B cell (primary cell): ENCODE measurements at regions not wholly inside any gene's neighbourhood (a gene's known extent, or its start where the extent isn't known, plus 50 kb on each side); places are given as distances from the start of the nearest gene placed in this dataset.

ENCODE experiments used
- ATAC-seq: fragments of 200-7000 bp; cut with Tn5 transposase; one replicate; pipeline ENCODE4 v1.10.0; 2021; ENCODE audit warnings: low read depth, mild to moderate bottlenecking, moderate number of reproducible peaks, moderate library complexity
- CTCF ChIA-PET: fragments of 350-600 bp; sonication (Branson Sonifier 250); formaldehyde crosslinking; loops from one replicate; lab custom pipeline; 2021; ENCODE audit warnings: antibody characterized with exemption, inconsistent platforms; lab: Charles Lee
- POLR2A ChIA-PET: fragments of 350-600 bp; sonication (Branson Sonifier 250); formaldehyde crosslinking; loops from one replicate; lab custom pipeline; 2021; ENCODE audit warnings: antibody characterized with exemption; lab: Charles Lee
- DNase-seq: peaks from one replicate; pipeline ENCODE4 v3.0.0; 2013
- H2AFZ ChIP-seq: 2 replicates; pipeline ENCODE4 v1.6.1; 2012; ENCODE audit warnings: mild to moderate bottlenecking, low read depth, low read length; ENCODE audit not compliant: insufficient read depth, poor library complexity, severe bottlenecking
- H3K27ac ChIP-seq, 2 donors: 1 replicate in 1 of 2; 2 replicates in 1 of 2; pipeline ENCODE4 v1.5.1; 2012 to 2013; ENCODE audit warnings: low read length in 2 of 2, mild to moderate bottlenecking in 2 of 2, moderate library complexity in 1 of 2
- H3K27me3 ChIP-seq, 4 experiments: fragments of 200-600 bp in 1 of 4; sonication (generic) in 1 of 4; replicated peaks in 1 of 4; 1 replicate in 2 of 4; 2 replicates in 2 of 4; pipeline versions ENCODE4 v1.6.1 to v1.7.0; 2013 to 2016; ENCODE audit warnings: low read length in 3 of 4, mild to moderate bottlenecking in 2 of 4, mixed read lengths in 1 of 4, moderate library complexity in 1 of 4; ENCODE audit not compliant: insufficient read depth in 4 of 4, control insufficient read depth in 3 of 4; ENCODE audit errors: control extremely low read depth in 1 of 4
- H3K36me3 ChIP-seq, 2 experiments: replicated peaks in 1 of 2; 1 replicate in 1 of 2; 2 replicates in 1 of 2; pipeline versions ENCODE4 v1.6.1 to v1.7.1; 2013; ENCODE audit warnings: low read length in 1 of 2; ENCODE audit not compliant: insufficient read depth in 2 of 2, control insufficient read depth in 1 of 2; ENCODE audit errors: control extremely low read depth in 1 of 2, extremely low read depth in 1 of 2
- H3K4me1 ChIP-seq, 2 donors: fragments of 200-600 bp in 1 of 2; sonication (generic) in 1 of 2; 1 replicate in 1 of 2; 2 replicates in 1 of 2; pipeline versions ENCODE4 v1.5.1 to v1.6.1; 2013 to 2017; ENCODE audit warnings: low read length in 2 of 2; ENCODE audit not compliant: control insufficient read depth in 2 of 2, insufficient read depth in 2 of 2
- H3K4me2 ChIP-seq: replicated peaks from 2 replicates; pipeline ENCODE3; 2012; ENCODE audit warnings: mild to moderate bottlenecking, low read depth, low read length; ENCODE audit not compliant: poor library complexity, severe bottlenecking
- H3K4me3 ChIP-seq, 5 experiments: fragments of 200-600 bp in 1 of 5; sonication (generic) in 1 of 5; 1 replicate in 3 of 5; 2 replicates in 2 of 5; pipeline versions ENCODE4 v1.5.1 to v1.7.0; 2011 to 2016; ENCODE audit warnings: low read length in 4 of 5, mild to moderate bottlenecking in 4 of 5, low read depth in 2 of 5, control low read depth in 1 of 5, moderate library complexity in 1 of 5; ENCODE audit not compliant: insufficient read depth in 1 of 5; ENCODE audit errors: control extremely low read depth in 1 of 5, extremely low read depth in 1 of 5
- H3K79me2 ChIP-seq: fragments of 200-600 bp; sonication (generic); one replicate; pipeline ENCODE4 v1.6.0; 2016; ENCODE audit warnings: low read length; ENCODE audit not compliant: control insufficient read depth, insufficient read depth
- H3K9ac ChIP-seq: fragments of 200-600 bp; sonication (generic); 2 replicates; pipeline ENCODE4 v1.6.1; 2017; ENCODE audit warnings: mild to moderate bottlenecking, low read length, moderate library complexity
- H3K9me3 ChIP-seq, 3 donors: one replicate each; pipeline versions ENCODE4 v1.6.1 to v1.7.1; 2013; ENCODE audit warnings: low read length in 2 of 3; ENCODE audit not compliant: control insufficient read depth in 2 of 3, insufficient read depth in 1 of 3; ENCODE audit errors: control extremely low read depth in 1 of 3
- H4K20me1 ChIP-seq: 2 replicates; pipeline ENCODE4 v1.6.0; 2012; ENCODE audit warnings: mild to moderate bottlenecking, low read length; ENCODE audit not compliant: insufficient read depth, control insufficient read depth, poor library complexity, severe bottlenecking
- H3K27ac Mint-ChIP-seq: one replicate; pipeline ENCODE4 v1.8.0; 2021; ENCODE audit warnings: mixed read lengths
- H3K27me3 Mint-ChIP-seq: one replicate; pipeline ENCODE4 v1.8.0; 2021; ENCODE audit warnings: mixed read lengths
- H3K4me1 Mint-ChIP-seq: one replicate; pipeline ENCODE4 v1.8.0; 2021; ENCODE audit warnings: mixed read lengths
- H3K4me3 Mint-ChIP-seq: one replicate; pipeline ENCODE4 v1.8.0; 2021; ENCODE audit warnings: mixed read lengths
- H3K9me3 Mint-ChIP-seq: one replicate; pipeline ENCODE4 v1.8.0; 2022; ENCODE audit warnings: mixed read lengths; ENCODE audit not compliant: insufficient read depth
- CTCF ChIP-seq: fragments of 200-600 bp; IDR thresholded peaks from one replicate; pipeline ENCODE4 v1.8.0; 2022; ENCODE audit warnings: antibody characterized with exemption, mild to moderate bottlenecking
- EZH2 ChIP-seq: IDR thresholded peaks from 2 replicates; pipeline ENCODE4 v1.6.1; 2012; ENCODE audit warnings: borderline replicate concordance, low read depth, mild to moderate bottlenecking, moderate library complexity, low read length; ENCODE audit not compliant: insufficient read depth, poor library complexity, severe bottlenecking
- WGBS: methylation state at CpG from one replicate; pipeline ENCODE4 v1.1.5; 2013; ENCODE audit warnings: missing lambda C conversion rate; ENCODE audit not compliant: insufficient coverage; 5-methylcytosine and 5-hydroxymethylcytosine counted together
- intact Hi-C: fragments of 100-400 bp; cut with micrococcal nuclease; formaldehyde crosslinking; loops from one replicate; pipeline ENCODE4 v1.10.0; 2022

- no CpG with 5 or more reads among the region's 2 CpGs for WGBS
- Mint-ChIP-seq H3K27ac (no peak overlapping the region), H3K9me3 (no peaks in the 10 kb centered on the region), H3K27me3 (peaks cover 60% of the 10 kb centered on the region), H3K4me3 (peak overlapping the region; percentile 17), H3K4me1 (peaks cover 24% of the 10 kb centered on the region)
- H3K79me2 ChIP-seq, result no peaks in the 10 kb centered on the region
- CTCF ChIA-PET, result interaction anchor here (0.8 to 4.5 kb wide), 4 partner anchors 8 to 198 kb away, joined by 3 to 29 read pairs (median 5); no protein-coding TSS in a partner anchor
- intact Hi-C loops, result no loop called here
- H3K9ac ChIP-seq, result no peak overlapping the region
- peak; percentile 47 for ATAC-seq
- no peak overlapping the region for H2AFZ ChIP-seq
- peaks cover 0 to 4% (median 4%) of the 10 kb centered on the region in 3 donors for H3K9me3 ChIP-seq
- H4K20me1 ChIP-seq, result no peaks in the 10 kb centered on the region
- H3K27me3 ChIP-seq, result peaks cover 0 to 60% (median 38%) of the 10 kb centered on the region in 4 experiments
- H3K36me3 ChIP-seq, result no peaks in the 10 kb centered on the region
- DNase-seq, result peak; percentile 25
- TF ChIP-seq CTCF (no peak), EZH2 (no peak)
- H3K4me2 ChIP-seq, result no peak overlapping the region
- peaks cover 17 to 23% of the 10 kb centered on the region in 2 donors for H3K4me1 ChIP-seq
- no peak overlapping the region for H3K4me3 ChIP-seq
- POLR2A ChIA-PET, result interaction anchor here (0.6 kb wide), 1 partner anchor 308 kb away, joined by 3 read pairs; no protein-coding TSS in a partner anchor
- no peak overlapping the region for H3K27ac ChIP-seq
These were observed 87.3 kb upstream of the ABCC4 start for GRCh38 chr13:95388420-95389079.

GRCh38 chr13:95391362-95391761 lies 90.1 kb upstream of the ABCC4 start:
- H3K4me1 ChIP-seq, result peaks cover 17 to 22% of the 10 kb centered on the region in 2 donors
- DNase-seq (no peak), ATAC-seq (no peak)
- no peak for TF ChIP-seq CTCF
- TF ChIP-seq EZH2, result no peak
- no peaks in the 10 kb centered on the region for H3K36me3 ChIP-seq
- WGBS, result 100% methylated on average over 2 of the region's 2 CpGs
- Mint-ChIP-seq H3K27me3 (peaks cover 61% of the 10 kb centered on the region), H3K4me1 (peaks cover 24% of the 10 kb centered on the region), H3K9me3 (no peaks in the 10 kb centered on the region), H3K4me3 (no peak overlapping the region), H3K27ac (no peak overlapping the region)
- intact Hi-C loops, result no loop called here
- H3K9me3 ChIP-seq, result peaks cover 0 to 4% (median 0%) of the 10 kb centered on the region in 3 donors
- no peaks in the 10 kb centered on the region for H3K79me2 ChIP-seq
- H4K20me1 ChIP-seq, result no peaks in the 10 kb centered on the region
- no peak overlapping the region for H3K9ac ChIP-seq
- no peak overlapping the region for H3K27ac ChIP-seq
- no peak overlapping the region for H3K4me3 ChIP-seq
- H2AFZ ChIP-seq, result no peak overlapping the region
- POLR2A ChIA-PET, result no interaction called here
- H3K27me3 ChIP-seq, result peaks cover 0 to 40% (median 25%) of the 10 kb centered on the region in 4 experiments
- CTCF ChIA-PET, result interaction anchor here (0.5 to 4.5 kb wide), 2 partner anchors 201 to 202 kb away, joined by 4 to 29 read pairs; no protein-coding TSS in a partner anchor
- no peak overlapping the region for H3K4me2 ChIP-seq
